HEK293T (cell line): ENCODE measurements at regions not wholly inside any gene's neighbourhood (a gene's known extent, or its start where the extent isn't known, plus 50 kb on each side); places are given as distances from the start of the nearest gene placed in this dataset.

ENCODE experiments used
- ARNT ChIP-seq: fragments of 450-650 bp; IDR thresholded peaks from 2 replicates; pipeline ENCODE4 v1.6.1; 2017; ENCODE audit warnings: mild to moderate bottlenecking
- BHLHE40 ChIP-seq: fragments of 450-650 bp; IDR thresholded peaks from 2 replicates; pipeline ENCODE4 v1.6.1; 2016; ENCODE audit warnings: mild to moderate bottlenecking, moderate library complexity, borderline replicate concordance
- ELF4 ChIP-seq: fragments of 450-650 bp; IDR thresholded peaks from 2 replicates; pipeline ENCODE4 v1.6.1; 2017; ENCODE audit warnings: antibody characterized with exemption
- FOXA1 ChIP-seq: fragments of 450-650 bp; IDR thresholded peaks from 2 replicates; pipeline ENCODE4 v1.6.1; 2016; ENCODE audit warnings: mild to moderate bottlenecking
- FOXK2 ChIP-seq: fragments of 450-650 bp; IDR thresholded peaks from 2 replicates; pipeline ENCODE4 v1.6.1; 2016; ENCODE audit warnings: mild to moderate bottlenecking
- FOXM1 ChIP-seq: fragments of 450-650 bp; IDR thresholded peaks from 2 replicates; pipeline ENCODE4 v1.6.1; 2017; ENCODE audit warnings: mild to moderate bottlenecking, borderline replicate concordance
- HDGF ChIP-seq: fragments of 450-650 bp; IDR thresholded peaks from 2 replicates; pipeline ENCODE4 v1.6.1; 2017; ENCODE audit warnings: antibody characterized with exemption, borderline replicate concordance
- LEF1 ChIP-seq: fragments of 450-650 bp; IDR thresholded peaks from 2 replicates; pipeline ENCODE4 v1.6.1; 2017; ENCODE audit warnings: mild to moderate bottlenecking, borderline replicate concordance
- SP1 ChIP-seq: fragments of 450-650 bp; IDR thresholded peaks from 2 replicates; pipeline ENCODE4 v1.6.1; 2017
- SUZ12 ChIP-seq: fragments of 450-650 bp; IDR thresholded peaks from 2 replicates; pipeline ENCODE4 v1.6.1; 2016; ENCODE audit warnings: mild to moderate bottlenecking
- TARDBP ChIP-seq: fragments of 450-650 bp; IDR thresholded peaks from 2 replicates; pipeline ENCODE4 v1.6.1; 2016
- ZNF384 ChIP-seq: fragments of 450-650 bp; IDR thresholded peaks from 2 replicates; pipeline ENCODE4 v1.6.1; 2016

- TF ChIP-seq ARNT (no peak), SP1 (no peak), ELF4 (no peak), FOXA1 (no peak), FOXM1 (no peak), ZNF384 (no peak), TARDBP (no peak), BHLHE40 (no peak), SUZ12 (no peak), LEF1 (no peak), FOXK2 (no peak), HDGF (no peak)
Measured at GRCh38 chr16:48000622-48001021, 155.2 kb downstream of the ABCC12 start.
